HCT116 (cell line): ENCODE measurements at regions not wholly inside any gene's neighbourhood (a gene's known extent, or its start where the extent isn't known, plus 50 kb on each side); places are given as distances from the start of the nearest gene placed in this dataset.

Source experiments
- ATAC-seq: fragments of 200-7000 bp; cut with Tn5 transposase; 2 replicates; pipeline ENCODE4 v1.9.1; 2020; ENCODE audit warnings: mild to moderate bottlenecking, moderate library complexity
- BruUV-seq: library from RNA; stranded (reverse); fragments of 400-500 nt; replicated peaks from 2 replicates; lab custom pipeline; 2021; lab: Mats Ljungman, UMichigan
- CTCF ChIA-PET: fragments of 300-600 bp; sonication (Branson Sonifier 250); formaldehyde crosslinking; loops from one replicate; lab custom pipeline; 2021; ENCODE audit warnings: antibody characterized with exemption; lab: Charles Lee
- POLR2A ChIA-PET: fragments of 300-600, 350-600 bp; sonication (Branson Sonifier 250); formaldehyde crosslinking; loops from one replicate; lab custom pipeline; 2021; ENCODE audit warnings: antibody characterized with exemption; lab: Charles Lee
- RAD21 ChIA-PET, 2 experiments: fragments of 300-600 bp; sonication (Branson Sonifier 250); formaldehyde crosslinking; loops; one replicate each; lab custom pipeline; 2023; ENCODE audit warnings: low total read pairs in 2 of 2; ENCODE audit not compliant: uncharacterized antibody in 2 of 2, unreplicated experiment in 2 of 2, low non-redundant PET in 1 of 2; lab: Charles Lee
- DNase-seq: peaks from one replicate; pipeline ENCODE4 v3.0.0-alpha.2; 2010; ENCODE audit warnings: low read depth, low spot score
- H2AFZ ChIP-seq: fragments of 200-600 bp; shearing (Covaris generic), sonication (generic); 2 replicates; pipeline ENCODE4 v1.6.1; 2017; ENCODE audit warnings: low read depth, mixed run types, mixed read lengths, antibody characterized with exemption, low read length; ENCODE audit not compliant: poor library complexity, severe bottlenecking
- H3K27ac ChIP-seq: 2 replicates; pipeline ENCODE4 v1.5.1; 2012; ENCODE audit warnings: low read depth, low read length
- H3K27me3 ChIP-seq: fragments of 200-600 bp; sonication (generic); 2 replicates; pipeline ENCODE4 v1.6.1; 2016; ENCODE audit warnings: mixed run types, low read length, mixed read lengths; ENCODE audit not compliant: insufficient read depth
- H3K36me3 ChIP-seq, 2 experiments: fragments of 200-500 bp in 1 of 2; fragments of 200-600 bp in 1 of 2; sonication (Bioruptor generic) in 1 of 2; sonication (generic) in 1 of 2; 2 replicates each; pipeline versions ENCODE4 v1.5.1 to v1.6.1; 2014 to 2016; ENCODE audit warnings: low read length in 2 of 2, inconsistent platforms in 1 of 2, mixed read lengths in 1 of 2, mixed run types in 1 of 2; ENCODE audit not compliant: insufficient read depth in 2 of 2, control insufficient read depth in 1 of 2
- H3K4me1 ChIP-seq, 2 experiments: fragments of 200-600 bp in 1 of 2; sonication (generic) in 1 of 2; 2 replicates each; pipeline versions ENCODE4 v1.5.1 to v1.6.1; 2012 to 2017; ENCODE audit warnings: low read length in 2 of 2, inconsistent platforms in 1 of 2, mild to moderate bottlenecking in 1 of 2, mixed read lengths in 1 of 2, mixed run types in 1 of 2, moderate library complexity in 1 of 2; ENCODE audit not compliant: insufficient read depth in 2 of 2, control insufficient read depth in 1 of 2
- H3K4me2 ChIP-seq: fragments of 200-600 bp; sonication (generic); 2 replicates; pipeline ENCODE4 v1.6.1; 2017; ENCODE audit warnings: mixed run types, low read length, mixed read lengths
- H3K4me3 ChIP-seq, 2 experiments: fragments of 200-600 bp in 1 of 2; sonication (generic) in 1 of 2; replicated peaks in 1 of 2; 2 replicates each; pipeline ENCODE4 v1.5.1; 2011 to 2016; ENCODE audit warnings: low read length in 2 of 2, control low read depth in 1 of 2, low read depth in 1 of 2, mild to moderate bottlenecking in 1 of 2, mixed read lengths in 1 of 2, mixed run types in 1 of 2
- H3K79me2 ChIP-seq: fragments of 200-600 bp; sonication (generic); 2 replicates; pipeline ENCODE4 v1.6.1; 2017; ENCODE audit warnings: mild to moderate bottlenecking, mixed run types, low read length, moderate library complexity, mixed read lengths; ENCODE audit not compliant: insufficient read depth
- H3K9ac ChIP-seq: fragments of 200-600 bp; sonication (generic); 2 replicates; pipeline ENCODE4 v1.6.1; 2016; ENCODE audit warnings: low read length, mixed read lengths
- H3K9me2 ChIP-seq: fragments of 200-600 bp; sonication (generic), shearing (Covaris generic); 2 replicates; pipeline ENCODE4 v1.6.1; 2017; ENCODE audit warnings: mixed run types, mild to moderate bottlenecking, moderate library complexity; ENCODE audit not compliant: insufficient read depth
- H3K9me3 ChIP-seq, 2 experiments: fragments of 200-500 bp in 1 of 2; fragments of 200-600 bp in 1 of 2; sonication (Bioruptor generic) in 1 of 2; sonication (generic) in 1 of 2; 2 replicates each; pipeline ENCODE4 v1.6.1; 2014 to 2017; ENCODE audit warnings: low read length in 2 of 2, mixed read lengths in 2 of 2, inconsistent platforms in 1 of 2, low read depth in 1 of 2, mild to moderate bottlenecking in 1 of 2, mixed run types in 1 of 2, moderate library complexity in 1 of 2; ENCODE audit not compliant: control insufficient read depth in 1 of 2, insufficient read depth in 1 of 2
- H4K20me1 ChIP-seq: fragments of 200-600 bp; sonication (generic), shearing (Covaris generic); 2 replicates; pipeline ENCODE4 v1.6.1; 2017; ENCODE audit warnings: mixed run types, mild to moderate bottlenecking, moderate library complexity; ENCODE audit not compliant: insufficient read depth
- ATF3 ChIP-seq: IDR thresholded peaks from 2 replicates; pipeline ENCODE4 v1.6.1; 2012
- CEBPB ChIP-seq: IDR thresholded peaks from 2 replicates; pipeline ENCODE4 v1.6.1; 2012; ENCODE audit warnings: low read depth
- CTCF ChIP-seq, 3 experiments: fragments of 200-600 bp in 1 of 3; sonication (generic) in 1 of 3; IDR thresholded peaks in 2 of 3; conservative IDR thresholded peaks in 1 of 3; 2 replicates each; pipeline ENCODE4 v1.5.1; 2012 to 2017; ENCODE audit warnings: low read depth in 2 of 3, low read length in 2 of 3, antibody characterized with exemption in 1 of 3, borderline replicate concordance in 1 of 3, control low read depth in 1 of 3, mild to moderate bottlenecking in 1 of 3, mixed read lengths in 1 of 3, mixed run types in 1 of 3, moderate library complexity in 1 of 3; ENCODE audit not compliant: insufficient read depth in 1 of 3
- EZH2 ChIP-seq: fragments of 200-600 bp; sonication (generic); IDR thresholded peaks from 2 replicates; pipeline ENCODE4 v1.6.1; 2017; ENCODE audit warnings: antibody characterized with exemption, mixed run types
- EZH2phosphoT487 ChIP-seq: fragments of 200-600 bp; IDR thresholded peaks from 2 replicates; pipeline ENCODE4 v1.6.1; 2018; ENCODE audit warnings: antibody characterized with exemption, borderline replicate concordance
- FOSL1 ChIP-seq: IDR thresholded peaks from 2 replicates; pipeline ENCODE4 v1.6.1; 2012; ENCODE audit warnings: low read depth
- JUND ChIP-seq: IDR thresholded peaks from 2 replicates; pipeline ENCODE4 v1.6.1; 2012
- RAD21 ChIP-seq: IDR thresholded peaks from 2 replicates; pipeline ENCODE4 v1.6.1; 2012; ENCODE audit warnings: low read depth, mild to moderate bottlenecking
- SIN3A ChIP-seq: IDR thresholded peaks from 2 replicates; pipeline ENCODE4 v1.6.1; 2012; ENCODE audit warnings: low read depth
- YY1 ChIP-seq: IDR thresholded peaks from 2 replicates; pipeline ENCODE4 v1.6.1; 2011; ENCODE audit warnings: low read length, low read depth, moderate library complexity, mild to moderate bottlenecking; ENCODE audit not compliant: insufficient replicate concordance; ENCODE audit errors: extremely low read depth
- ZFX ChIP-seq: fragments of 450-650 bp; IDR thresholded peaks from 2 replicates; pipeline ENCODE4 v1.6.1; 2017
- ZNF274 ChIP-seq: fragments of 200-500 bp; sonication (Bioruptor generic); IDR thresholded peaks from 2 replicates; pipeline ENCODE4 v1.6.1; 2014; ENCODE audit warnings: mild to moderate bottlenecking, low read depth, low read length, inconsistent platforms
- intact Hi-C: fragments of 100-400 bp; cut with micrococcal nuclease; formaldehyde crosslinking; loops from 2 replicates; pipeline ENCODE4 v1.10.0; 2022
- TF ChIP-seq, protein P1 (sequence below): IDR thresholded peaks from 2 replicates; pipeline ENCODE4 v1.6.1; 2012
- TF ChIP-seq, protein P2 (sequence below): IDR thresholded peaks from 2 replicates; pipeline ENCODE4 v1.6.1; 2011; ENCODE audit warnings: mild to moderate bottlenecking, low read length, moderate library complexity; ENCODE audit not compliant: insufficient replicate concordance; ENCODE audit errors: extremely low read depth

DNA sequence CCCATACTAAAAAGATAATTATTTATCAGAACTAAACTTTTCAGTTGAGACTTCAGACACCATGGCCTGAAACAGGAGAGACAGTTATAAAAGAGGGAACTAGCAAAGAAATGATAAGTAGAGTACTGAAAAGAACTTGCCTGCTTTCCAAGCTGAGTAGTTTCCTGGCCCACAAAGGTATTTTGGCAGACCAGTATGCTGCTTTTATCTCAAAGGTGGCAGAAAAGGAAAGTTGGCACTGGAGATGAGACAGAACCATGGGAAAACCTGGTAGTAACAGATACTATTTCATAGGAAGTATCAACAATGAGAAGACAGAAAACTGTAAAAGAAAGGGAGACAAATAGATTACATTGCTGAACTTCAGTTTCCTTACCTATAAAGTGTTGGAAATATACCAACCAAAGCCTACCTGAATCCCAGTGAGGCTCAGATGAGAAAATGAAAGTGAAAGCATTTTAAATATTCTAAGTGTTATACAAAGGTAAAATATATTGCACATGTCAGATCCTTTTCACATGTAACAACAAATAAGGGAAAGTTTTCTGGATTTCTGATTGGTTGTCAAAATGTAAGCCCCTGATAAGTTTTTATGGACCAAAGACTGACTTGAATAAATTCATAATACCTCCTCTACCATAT lies 155.3 kb upstream of the FSCB start:
- ATAC-seq (no peak), DNase-seq (no peak)
- Histone ChIP-seq H3K79me2 (no peaks in the 10 kb centered on the region), H3K9me3 (no peaks in the 10 kb centered on the region), H3K36me3 (no peaks in the 10 kb centered on the region), H4K20me1 (no peaks in the 10 kb centered on the region), H3K9me2 (no peaks in the 10 kb centered on the region), H3K9ac (no peak overlapping the region), H3K27me3 (no peaks in the 10 kb centered on the region), H3K4me3 (no peak overlapping the region), H2AFZ (no peak overlapping the region), H3K27ac (no peak overlapping the region), H3K4me1 (no peaks in the 10 kb centered on the region), H3K4me2 (no peak overlapping the region)
- ChIA-PET CTCF (no interaction called here), RAD21 (no interaction called here), POLR2A (no interaction called here)
- BruUV-seq = no TSS peak
- TF ChIP-seq RAD21 (no peak), JUND (no peak), EZH2phosphoT487 (no peak), CEBPB (no peak), ZNF274 (no peak), CTCF (IDR thresholded peaks at IDR 0.05 in 2 of 3, conservative IDR thresholded peaks at IDR 0.05 in 1 of 3; ENCODE audit: borderline replicate concordance in 1 of 3, insufficient read depth in 1 of 3, low read depth in 2 of 3, low read length in 2 of 3) (no peak), YY1 (no peak), ATF3 (no peak), SIN3A (no peak), FOSL1 (no peak), EZH2 (no peak), ZFX (no peak)
- TF ChIP-seq, protein P1, sequence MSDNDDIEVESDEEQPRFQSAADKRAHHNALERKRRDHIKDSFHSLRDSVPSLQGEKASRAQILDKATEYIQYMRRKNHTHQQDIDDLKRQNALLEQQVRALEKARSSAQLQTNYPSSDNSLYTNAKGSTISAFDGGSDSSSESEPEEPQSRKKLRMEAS = no peak
- TF ChIP-seq, protein P2, sequence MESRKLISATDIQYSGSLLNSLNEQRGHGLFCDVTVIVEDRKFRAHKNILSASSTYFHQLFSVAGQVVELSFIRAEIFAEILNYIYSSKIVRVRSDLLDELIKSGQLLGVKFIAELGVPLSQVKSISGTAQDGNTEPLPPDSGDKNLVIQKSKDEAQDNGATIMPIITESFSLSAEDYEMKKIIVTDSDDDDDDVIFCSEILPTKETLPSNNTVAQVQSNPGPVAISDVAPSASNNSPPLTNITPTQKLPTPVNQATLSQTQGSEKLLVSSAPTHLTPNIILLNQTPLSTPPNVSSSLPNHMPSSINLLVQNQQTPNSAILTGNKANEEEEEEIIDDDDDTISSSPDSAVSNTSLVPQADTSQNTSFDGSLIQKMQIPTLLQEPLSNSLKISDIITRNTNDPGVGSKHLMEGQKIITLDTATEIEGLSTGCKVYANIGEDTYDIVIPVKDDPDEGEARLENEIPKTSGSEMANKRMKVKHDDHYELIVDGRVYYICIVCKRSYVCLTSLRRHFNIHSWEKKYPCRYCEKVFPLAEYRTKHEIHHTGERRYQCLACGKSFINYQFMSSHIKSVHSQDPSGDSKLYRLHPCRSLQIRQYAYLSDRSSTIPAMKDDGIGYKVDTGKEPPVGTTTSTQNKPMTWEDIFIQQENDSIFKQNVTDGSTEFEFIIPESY = no peak
- intact Hi-C loops = no loop called here
